RWPE2 (cell line): ENCODE measurements at regions not wholly inside any gene's neighbourhood (a gene's known extent, or its start where the extent isn't known, plus 50 kb on each side); places are given as distances from the start of the nearest gene placed in this dataset.

Experiments
- ATAC-seq: fragments of 200-7000 bp; cut with Tn5 transposase; 3 replicates; pipeline ENCODE4 v1.9.1; 2021; ENCODE audit warnings: low read depth
- DNase-seq: peaks from one replicate; pipeline ENCODE4 v3.0.0-alpha.2; 2020; ENCODE audit warnings: low spot score
- H3K27ac ChIP-seq: fragments of 450-650 bp; 2 replicates; pipeline ENCODE4 v1.5.1; 2017; ENCODE audit warnings: mild to moderate bottlenecking; ENCODE audit not compliant: poor library complexity, severe bottlenecking
- H3K27me3 ChIP-seq: fragments of 250-450 bp; sonication (Bioruptor Pico); 2 replicates; pipeline ENCODE4 v1.5.1; 2021; ENCODE audit warnings: mild to moderate bottlenecking, moderate library complexity; ENCODE audit not compliant: insufficient read depth, poor library complexity, severe bottlenecking
- H3K36me3 ChIP-seq: fragments of 250-450 bp; sonication (Bioruptor Pico); 2 replicates; pipeline ENCODE4 v1.5.1; 2020; ENCODE audit warnings: low read depth, mild to moderate bottlenecking, moderate library complexity
- H3K4me1 ChIP-seq: fragments of 250-450 bp; sonication (Bioruptor Pico); 2 replicates; pipeline ENCODE4 v1.5.1; 2021; ENCODE audit warnings: mild to moderate bottlenecking, moderate library complexity; ENCODE audit not compliant: insufficient read depth, poor library complexity, severe bottlenecking
- H3K4me3 ChIP-seq: fragments of 250-450 bp; sonication (Bioruptor Pico); 2 replicates; pipeline ENCODE4 v1.5.1; 2021; ENCODE audit warnings: mild to moderate bottlenecking, moderate library complexity; ENCODE audit not compliant: severe bottlenecking
- H3K9me3 ChIP-seq: fragments of 250-450 bp; sonication (Bioruptor Pico); 2 replicates; pipeline ENCODE4 v1.5.1; 2021; ENCODE audit warnings: mild to moderate bottlenecking, moderate library complexity; ENCODE audit not compliant: severe bottlenecking
- TF ChIP-seq, protein P1 (sequence below): fragments of 450-650 bp; IDR thresholded peaks from one replicate; pipeline ENCODE4 v1.5.1; 2017; ENCODE audit warnings: mild to moderate bottlenecking, moderate library complexity; ENCODE audit not compliant: poor library complexity, severe bottlenecking

DNA sequence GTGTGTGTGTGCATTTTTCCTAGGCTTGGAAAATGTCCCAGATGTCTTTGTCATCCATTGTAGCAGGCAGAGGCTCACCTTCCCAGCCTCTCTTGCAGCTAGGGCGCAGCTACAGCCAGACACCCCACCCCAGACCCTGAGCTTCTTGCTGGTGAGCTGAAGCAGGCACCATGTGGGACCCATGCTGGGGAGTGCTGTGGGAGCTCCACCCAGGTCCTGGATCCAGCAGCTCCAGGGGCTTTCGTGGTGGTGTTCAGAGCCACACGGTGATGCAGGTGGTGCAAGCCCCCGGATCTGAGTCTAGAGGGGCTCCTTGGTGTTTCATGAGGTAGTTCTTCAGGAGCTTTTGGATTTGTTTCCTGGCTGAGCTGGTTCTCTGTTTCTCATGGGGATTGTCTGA is 56.0 kb upstream of the ZFP64 start:
- no peaks in the 10 kb centered on the region for H3K36me3 ChIP-seq
- TF ChIP-seq, protein P1, sequence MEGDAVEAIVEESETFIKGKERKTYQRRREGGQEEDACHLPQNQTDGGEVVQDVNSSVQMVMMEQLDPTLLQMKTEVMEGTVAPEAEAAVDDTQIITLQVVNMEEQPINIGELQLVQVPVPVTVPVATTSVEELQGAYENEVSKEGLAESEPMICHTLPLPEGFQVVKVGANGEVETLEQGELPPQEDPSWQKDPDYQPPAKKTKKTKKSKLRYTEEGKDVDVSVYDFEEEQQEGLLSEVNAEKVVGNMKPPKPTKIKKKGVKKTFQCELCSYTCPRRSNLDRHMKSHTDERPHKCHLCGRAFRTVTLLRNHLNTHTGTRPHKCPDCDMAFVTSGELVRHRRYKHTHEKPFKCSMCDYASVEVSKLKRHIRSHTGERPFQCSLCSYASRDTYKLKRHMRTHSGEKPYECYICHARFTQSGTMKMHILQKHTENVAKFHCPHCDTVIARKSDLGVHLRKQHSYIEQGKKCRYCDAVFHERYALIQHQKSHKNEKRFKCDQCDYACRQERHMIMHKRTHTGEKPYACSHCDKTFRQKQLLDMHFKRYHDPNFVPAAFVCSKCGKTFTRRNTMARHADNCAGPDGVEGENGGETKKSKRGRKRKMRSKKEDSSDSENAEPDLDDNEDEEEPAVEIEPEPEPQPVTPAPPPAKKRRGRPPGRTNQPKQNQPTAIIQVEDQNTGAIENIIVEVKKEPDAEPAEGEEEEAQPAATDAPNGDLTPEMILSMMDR = no peak
- DNase-seq (peak; percentile 70), ATAC-seq (no peak)
- no peak overlapping the region for H3K4me3 ChIP-seq
- H3K27ac ChIP-seq = no peak overlapping the region
- no peaks in the 10 kb centered on the region for H3K9me3 ChIP-seq
- no peaks in the 10 kb centered on the region for H3K4me1 ChIP-seq
- H3K27me3 ChIP-seq = no peaks in the 10 kb centered on the region

DNA sequence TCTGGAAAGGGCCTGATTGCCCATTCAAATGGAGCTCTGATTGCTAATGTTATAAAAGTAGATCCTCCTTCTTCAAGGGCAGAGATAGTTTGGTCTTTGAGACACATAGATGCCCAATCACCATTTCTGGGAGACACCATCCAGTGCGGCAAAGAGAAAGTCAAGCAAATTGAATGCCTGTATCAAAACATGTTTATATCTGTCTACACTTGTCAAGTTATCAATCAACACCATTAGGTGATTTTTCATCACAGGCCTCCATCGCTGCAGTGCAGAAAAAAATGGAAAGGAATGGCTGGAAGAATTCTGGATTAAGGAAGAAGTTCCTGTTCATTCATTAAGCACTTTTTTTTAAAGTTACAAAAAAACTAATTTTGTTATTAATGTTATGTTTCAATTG is 54.8 kb upstream of the ZFP64 start:
- H3K27me3 ChIP-seq = no peaks in the 10 kb centered on the region
- H3K4me1 ChIP-seq = no peaks in the 10 kb centered on the region
- ATAC-seq (no peak), DNase-seq (no peak)
- TF ChIP-seq, protein P1 = no peak
- no peak overlapping the region for H3K4me3 ChIP-seq
- no peak overlapping the region for H3K27ac ChIP-seq
- H3K36me3 ChIP-seq = no peaks in the 10 kb centered on the region
- no peaks in the 10 kb centered on the region for H3K9me3 ChIP-seq

GRCh38 chr20:52244702-52245101 is 53.1 kb upstream of the ZFP64 start:
- DNase-seq (no peak), ATAC-seq (no peak)
- Histone ChIP-seq H3K27me3 (no peaks in the 10 kb centered on the region), H3K4me3 (no peak overlapping the region), H3K4me1 (no peaks in the 10 kb centered on the region), H3K9me3 (no peaks in the 10 kb centered on the region), H3K27ac (no peak overlapping the region), H3K36me3 (no peaks in the 10 kb centered on the region)
- TF ChIP-seq, protein P1 = no peak

- ATAC-seq (no peak), DNase-seq (no peak)
- Histone ChIP-seq H3K36me3 (no peaks in the 10 kb centered on the region), H3K9me3 (no peaks in the 10 kb centered on the region), H3K27me3 (no peaks in the 10 kb centered on the region), H3K27ac (no peak overlapping the region), H3K4me1 (no peaks in the 10 kb centered on the region), H3K4me3 (no peak overlapping the region)
- TF ChIP-seq, protein P1 = peak; percentile 99
These were observed 51.0 kb upstream of the ZFP64 start for GRCh38 chr20:52242237-52243230.
